ENCODE measurements at regions not wholly inside any gene's neighbourhood (a gene's known extent, or its start where the extent isn't known, plus 50 kb on each side); places are given as distances from the start of the nearest gene placed in this dataset.
A peak's percentile ranks its signal among the peaks of the same experiment; 100 is the strongest.

GRCh38 chr12:130266751-130267150, 70.9 kb upstream of the PIWIL1 start:
- no peaks in the 10 kb centered on the region for H3K9me2 ChIP-seq (replicated peaks; ENCODE audit: insufficient read depth, low read length)
- no peaks in the 10 kb centered on the region for H3F3A ChIP-seq (ENCODE audit: insufficient read depth, low read length)
- TF ChIP-seq, protein P1, sequence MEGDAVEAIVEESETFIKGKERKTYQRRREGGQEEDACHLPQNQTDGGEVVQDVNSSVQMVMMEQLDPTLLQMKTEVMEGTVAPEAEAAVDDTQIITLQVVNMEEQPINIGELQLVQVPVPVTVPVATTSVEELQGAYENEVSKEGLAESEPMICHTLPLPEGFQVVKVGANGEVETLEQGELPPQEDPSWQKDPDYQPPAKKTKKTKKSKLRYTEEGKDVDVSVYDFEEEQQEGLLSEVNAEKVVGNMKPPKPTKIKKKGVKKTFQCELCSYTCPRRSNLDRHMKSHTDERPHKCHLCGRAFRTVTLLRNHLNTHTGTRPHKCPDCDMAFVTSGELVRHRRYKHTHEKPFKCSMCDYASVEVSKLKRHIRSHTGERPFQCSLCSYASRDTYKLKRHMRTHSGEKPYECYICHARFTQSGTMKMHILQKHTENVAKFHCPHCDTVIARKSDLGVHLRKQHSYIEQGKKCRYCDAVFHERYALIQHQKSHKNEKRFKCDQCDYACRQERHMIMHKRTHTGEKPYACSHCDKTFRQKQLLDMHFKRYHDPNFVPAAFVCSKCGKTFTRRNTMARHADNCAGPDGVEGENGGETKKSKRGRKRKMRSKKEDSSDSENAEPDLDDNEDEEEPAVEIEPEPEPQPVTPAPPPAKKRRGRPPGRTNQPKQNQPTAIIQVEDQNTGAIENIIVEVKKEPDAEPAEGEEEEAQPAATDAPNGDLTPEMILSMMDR (IDR thresholded peaks at IDR 0.05; ENCODE audit: low read length): no peak
- TF ChIP-seq EZH2 (optimal IDR thresholded peaks at IDR 0.05; ENCODE audit: low read depth, low read length): no peak
- no peak for TF ChIP-seq EZH2phosphoT487 (IDR thresholded peaks at IDR 0.05; ENCODE audit: low read length)
- no peak overlapping the region for H3K27ac ChIP-seq (ENCODE audit: low read length)
- H2AFZ ChIP-seq (ENCODE audit: low read length): no peak overlapping the region
- H3K36me3 ChIP-seq (replicated peaks; ENCODE audit: insufficient read depth, low read length): no peaks in the 10 kb centered on the region
- no peak overlapping the region for H3K9ac ChIP-seq (ENCODE audit: low read length)
- H3K27me3 ChIP-seq (replicated peaks; ENCODE audit: insufficient read depth, low read length): no peaks in the 10 kb centered on the region; the same call in 1 of the 2 replicates
- H3K4me1 ChIP-seq (ENCODE audit: low read length): no peaks in the 10 kb centered on the region
- no peak overlapping the region for H3K4me3 ChIP-seq (ENCODE audit: low read length)
- H3K4me2 ChIP-seq (ENCODE audit: low read depth, low read length): no peak overlapping the region
- no peaks in the 10 kb centered on the region for H4K20me1 ChIP-seq (ENCODE audit: insufficient read depth, low read length)
- H3K9me3 ChIP-seq (replicated peaks; ENCODE audit: insufficient read depth, low read length): no peaks in the 10 kb centered on the region
- DNase-seq: no peak
- H3K79me2 ChIP-seq (ENCODE audit: low read length): no peaks in the 10 kb centered on the region

GRCh38 chr12:130280231-130280630, 57.5 kb upstream of the PIWIL1 start:
- no peaks in the 10 kb centered on the region for H3K36me3 ChIP-seq (replicated peaks; ENCODE audit: insufficient read depth, low read length)
- H3K79me2 ChIP-seq (ENCODE audit: low read length): no peaks in the 10 kb centered on the region
- no peaks in the 10 kb centered on the region for H3K9me2 ChIP-seq (replicated peaks; ENCODE audit: insufficient read depth, low read length)
- no peak overlapping the region for H3K27ac ChIP-seq (ENCODE audit: low read length)
- H3K27me3 ChIP-seq (replicated peaks; ENCODE audit: insufficient read depth, low read length): no peaks in the 10 kb centered on the region
- H3K4me2 ChIP-seq (ENCODE audit: low read depth, low read length): no peak overlapping the region
- DNase-seq: peak; percentile 6
- no peaks in the 10 kb centered on the region for H3K4me1 ChIP-seq (ENCODE audit: low read length)
- H3K4me3 ChIP-seq (ENCODE audit: low read length): no peak overlapping the region
- no peak for TF ChIP-seq EZH2 (optimal IDR thresholded peaks at IDR 0.05; ENCODE audit: low read depth, low read length)
- no peak for TF ChIP-seq EZH2phosphoT487 (IDR thresholded peaks at IDR 0.05; ENCODE audit: low read length)
- TF ChIP-seq, protein P1 (IDR thresholded peaks at IDR 0.05; ENCODE audit: low read length): no peak
- no peak overlapping the region for H3K9ac ChIP-seq (ENCODE audit: low read length)
- no peaks in the 10 kb centered on the region for H4K20me1 ChIP-seq (ENCODE audit: insufficient read depth, low read length)
- no peaks in the 10 kb centered on the region for H3K9me3 ChIP-seq (replicated peaks; ENCODE audit: insufficient read depth, low read length)
- no peak overlapping the region for H2AFZ ChIP-seq (ENCODE audit: low read length)
- H3F3A ChIP-seq (ENCODE audit: insufficient read depth, low read length): no peaks in the 10 kb centered on the region

DNA sequence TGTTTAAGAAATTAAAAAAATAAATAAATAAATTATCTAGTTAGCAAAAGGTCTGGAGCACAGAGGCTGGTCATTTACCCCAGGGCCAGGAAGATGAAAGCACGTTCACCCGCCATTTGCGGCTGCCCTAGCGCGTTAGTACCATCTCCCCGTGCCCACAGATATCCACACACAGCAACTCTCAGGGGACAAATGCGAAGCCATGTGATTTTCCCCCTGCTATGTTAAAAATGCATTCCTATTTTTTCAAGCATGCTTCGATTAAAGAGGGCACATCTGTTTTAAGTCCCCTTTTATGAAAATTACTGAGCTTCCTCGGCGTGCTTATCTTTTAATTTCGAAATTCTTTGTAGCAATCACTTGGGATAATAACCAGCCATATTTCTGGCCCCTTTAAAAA, 56.9 kb upstream of the PIWIL1 start:
- no peaks in the 10 kb centered on the region for H3K79me2 ChIP-seq (ENCODE audit: low read length)
- H3K9me2 ChIP-seq (replicated peaks; ENCODE audit: insufficient read depth, low read length): no peaks in the 10 kb centered on the region
- no peak overlapping the region for H3K9ac ChIP-seq (ENCODE audit: low read length)
- no peaks in the 10 kb centered on the region for H3K4me1 ChIP-seq (ENCODE audit: low read length)
- no peak overlapping the region for H3K27ac ChIP-seq (ENCODE audit: low read length)
- no peak for TF ChIP-seq EZH2 (optimal IDR thresholded peaks at IDR 0.05; ENCODE audit: low read depth, low read length)
- TF ChIP-seq, protein P1 (IDR thresholded peaks at IDR 0.05; ENCODE audit: low read length): no peak
- no peak for TF ChIP-seq EZH2phosphoT487 (IDR thresholded peaks at IDR 0.05; ENCODE audit: low read length)
- no peaks in the 10 kb centered on the region for H3K9me3 ChIP-seq (replicated peaks; ENCODE audit: insufficient read depth, low read length)
- H2AFZ ChIP-seq (ENCODE audit: low read length): no peak overlapping the region
- H4K20me1 ChIP-seq (ENCODE audit: insufficient read depth, low read length): no peaks in the 10 kb centered on the region
- no peaks in the 10 kb centered on the region for H3K36me3 ChIP-seq (replicated peaks; ENCODE audit: insufficient read depth, low read length)
- no peaks in the 10 kb centered on the region for H3K27me3 ChIP-seq (replicated peaks; ENCODE audit: insufficient read depth, low read length)
- H3F3A ChIP-seq (ENCODE audit: insufficient read depth, low read length): no peaks in the 10 kb centered on the region
- no peak overlapping the region for H3K4me2 ChIP-seq (ENCODE audit: low read depth, low read length)
- no peak for DNase-seq
- no peak overlapping the region for H3K4me3 ChIP-seq (ENCODE audit: low read length)

All from MM.1S (cell line).